GM12878 (cell line): ENCODE measurements at regions not wholly inside any gene's neighbourhood (a gene's known extent, or its start where the extent isn't known, plus 50 kb on each side); places are given as distances from the start of the nearest gene placed in this dataset.

Source experiments
- CBX5 ChIP-seq: sonication (generic); IDR thresholded peaks from 2 replicates; pipeline ENCODE4 v1.6.1; 2016; ENCODE audit warnings: low read depth, moderate library complexity, mild to moderate bottlenecking, inconsistent platforms
- CTCF ChIP-seq, 3 experiments: IDR thresholded peaks in 2 of 3; conservative IDR thresholded peaks in 1 of 3; 2 replicates each; pipeline ENCODE4 v1.5.1; 2011; ENCODE audit warnings: low read depth in 3 of 3, low read length in 3 of 3, mild to moderate bottlenecking in 3 of 3, control low read depth in 2 of 3, moderate library complexity in 2 of 3, inconsistent platforms in 1 of 3, mixed read lengths in 1 of 3; ENCODE audit not compliant: control insufficient read depth in 2 of 3, insufficient read depth in 1 of 3; ENCODE audit errors: extremely low read depth in 1 of 3
- ESRRA ChIP-seq: IDR thresholded peaks from 2 replicates; pipeline ENCODE4 v1.6.1; 2012; ENCODE audit warnings: mild to moderate bottlenecking, low read length, improper control_type of control experiment
- FOXM1 ChIP-seq: IDR thresholded peaks from 2 replicates; pipeline ENCODE4 v1.6.1; 2012; ENCODE audit warnings: low read depth, mild to moderate bottlenecking, inconsistent platforms, low read length, moderate library complexity
- KAT2A ChIP-seq: conservative IDR thresholded peaks from 2 replicates; pipeline ENCODE4 v1.6.1; 2011; ENCODE audit warnings: low read depth, low read length; ENCODE audit not compliant: control insufficient read depth
- PML ChIP-seq: IDR thresholded peaks from 2 replicates; pipeline ENCODE4 v1.6.1; 2012; ENCODE audit warnings: low read length, inconsistent platforms
- POLR2A ChIP-seq: IDR thresholded peaks from 2 replicates; pipeline ENCODE4 v1.6.1; 2011; ENCODE audit warnings: low read depth, mild to moderate bottlenecking, low read length
- RBBP5 ChIP-seq: fragments of 200-600 bp; sonication (generic); conservative IDR thresholded peaks from 2 replicates; pipeline ENCODE4 v1.6.1; 2016
- RFX5 ChIP-seq: IDR thresholded peaks from 2 replicates; pipeline ENCODE4 v1.6.1; 2011; ENCODE audit warnings: low read depth, low read length, improper control_type of control experiment
- SPI1 ChIP-seq: IDR thresholded peaks from 2 replicates; pipeline ENCODE4 v1.6.1; 2011; ENCODE audit warnings: low read depth, mild to moderate bottlenecking, low read length, moderate library complexity, borderline replicate concordance; ENCODE audit not compliant: insufficient read depth
- YY1 ChIP-seq: IDR thresholded peaks from 2 replicates; pipeline ENCODE4 v1.6.1; 2011; ENCODE audit warnings: low read depth, mild to moderate bottlenecking, low read length
- ZBTB33 ChIP-seq: fragments of 450-650 bp; IDR thresholded peaks from 2 replicates; pipeline ENCODE4 v1.6.1; 2017; ENCODE audit warnings: mild to moderate bottlenecking

GRCh38 chr6:154651656-154652055, 81.6 kb upstream of the SCAF8 start:
- TF ChIP-seq RBBP5 (no peak), CTCF (IDR thresholded peaks at IDR 0.05 in 2 of 3, conservative IDR thresholded peaks at IDR 0.05 in 1 of 3; ENCODE audit: control insufficient read depth in 2 of 3, extremely low read depth in 1 of 3, insufficient read depth in 1 of 3, low read depth in 3 of 3, low read length in 3 of 3) (no peak), ZBTB33 (no peak), RFX5 (no peak), FOXM1 (no peak), ESRRA (no peak), POLR2A (no peak), PML (no peak), YY1 (no peak), SPI1 (no peak), CBX5 (no peak), KAT2A (no peak)
